HCT116 (cell line): ENCODE measurements at regions not wholly inside any gene's neighbourhood (a gene's known extent, or its start where the extent isn't known, plus 50 kb on each side); places are given as distances from the start of the nearest gene placed in this dataset.

Source experiments
- ATAC-seq: fragments of 200-7000 bp; cut with Tn5 transposase; 2 replicates; pipeline ENCODE4 v1.9.1; 2020; ENCODE audit warnings: mild to moderate bottlenecking, moderate library complexity
- BruUV-seq: library from RNA; stranded (reverse); fragments of 400-500 nt; replicated peaks from 2 replicates; lab custom pipeline; 2021; lab: Mats Ljungman, UMichigan
- CTCF ChIA-PET: fragments of 300-600 bp; sonication (Branson Sonifier 250); formaldehyde crosslinking; loops from one replicate; lab custom pipeline; 2021; ENCODE audit warnings: antibody characterized with exemption; lab: Charles Lee
- POLR2A ChIA-PET: fragments of 300-600, 350-600 bp; sonication (Branson Sonifier 250); formaldehyde crosslinking; loops from one replicate; lab custom pipeline; 2021; ENCODE audit warnings: antibody characterized with exemption; lab: Charles Lee
- RAD21 ChIA-PET, 2 experiments: fragments of 300-600 bp; sonication (Branson Sonifier 250); formaldehyde crosslinking; loops; one replicate each; lab custom pipeline; 2023; ENCODE audit warnings: low total read pairs in 2 of 2; ENCODE audit not compliant: uncharacterized antibody in 2 of 2, unreplicated experiment in 2 of 2, low non-redundant PET in 1 of 2; lab: Charles Lee
- DNase-seq: peaks from one replicate; pipeline ENCODE4 v3.0.0-alpha.2; 2010; ENCODE audit warnings: low read depth, low spot score
- H2AFZ ChIP-seq: fragments of 200-600 bp; shearing (Covaris generic), sonication (generic); 2 replicates; pipeline ENCODE4 v1.6.1; 2017; ENCODE audit warnings: low read depth, mixed run types, mixed read lengths, antibody characterized with exemption, low read length; ENCODE audit not compliant: poor library complexity, severe bottlenecking
- H3K27ac ChIP-seq: 2 replicates; pipeline ENCODE4 v1.5.1; 2012; ENCODE audit warnings: low read depth, low read length
- H3K27me3 ChIP-seq: fragments of 200-600 bp; sonication (generic); 2 replicates; pipeline ENCODE4 v1.6.1; 2016; ENCODE audit warnings: mixed run types, low read length, mixed read lengths; ENCODE audit not compliant: insufficient read depth
- H3K36me3 ChIP-seq, 2 experiments: fragments of 200-500 bp in 1 of 2; fragments of 200-600 bp in 1 of 2; sonication (Bioruptor generic) in 1 of 2; sonication (generic) in 1 of 2; 2 replicates each; pipeline versions ENCODE4 v1.5.1 to v1.6.1; 2014 to 2016; ENCODE audit warnings: low read length in 2 of 2, inconsistent platforms in 1 of 2, mixed read lengths in 1 of 2, mixed run types in 1 of 2; ENCODE audit not compliant: insufficient read depth in 2 of 2, control insufficient read depth in 1 of 2
- H3K4me1 ChIP-seq, 2 experiments: fragments of 200-600 bp in 1 of 2; sonication (generic) in 1 of 2; 2 replicates each; pipeline versions ENCODE4 v1.5.1 to v1.6.1; 2012 to 2017; ENCODE audit warnings: low read length in 2 of 2, inconsistent platforms in 1 of 2, mild to moderate bottlenecking in 1 of 2, mixed read lengths in 1 of 2, mixed run types in 1 of 2, moderate library complexity in 1 of 2; ENCODE audit not compliant: insufficient read depth in 2 of 2, control insufficient read depth in 1 of 2
- H3K4me2 ChIP-seq: fragments of 200-600 bp; sonication (generic); 2 replicates; pipeline ENCODE4 v1.6.1; 2017; ENCODE audit warnings: mixed run types, low read length, mixed read lengths
- H3K4me3 ChIP-seq, 2 experiments: fragments of 200-600 bp in 1 of 2; sonication (generic) in 1 of 2; replicated peaks in 1 of 2; 2 replicates each; pipeline ENCODE4 v1.5.1; 2011 to 2016; ENCODE audit warnings: low read length in 2 of 2, control low read depth in 1 of 2, low read depth in 1 of 2, mild to moderate bottlenecking in 1 of 2, mixed read lengths in 1 of 2, mixed run types in 1 of 2
- H3K79me2 ChIP-seq: fragments of 200-600 bp; sonication (generic); 2 replicates; pipeline ENCODE4 v1.6.1; 2017; ENCODE audit warnings: mild to moderate bottlenecking, mixed run types, low read length, moderate library complexity, mixed read lengths; ENCODE audit not compliant: insufficient read depth
- H3K9ac ChIP-seq: fragments of 200-600 bp; sonication (generic); 2 replicates; pipeline ENCODE4 v1.6.1; 2016; ENCODE audit warnings: low read length, mixed read lengths
- H3K9me2 ChIP-seq: fragments of 200-600 bp; sonication (generic), shearing (Covaris generic); 2 replicates; pipeline ENCODE4 v1.6.1; 2017; ENCODE audit warnings: mixed run types, mild to moderate bottlenecking, moderate library complexity; ENCODE audit not compliant: insufficient read depth
- H3K9me3 ChIP-seq, 2 experiments: fragments of 200-500 bp in 1 of 2; fragments of 200-600 bp in 1 of 2; sonication (Bioruptor generic) in 1 of 2; sonication (generic) in 1 of 2; 2 replicates each; pipeline ENCODE4 v1.6.1; 2014 to 2017; ENCODE audit warnings: low read length in 2 of 2, mixed read lengths in 2 of 2, inconsistent platforms in 1 of 2, low read depth in 1 of 2, mild to moderate bottlenecking in 1 of 2, mixed run types in 1 of 2, moderate library complexity in 1 of 2; ENCODE audit not compliant: control insufficient read depth in 1 of 2, insufficient read depth in 1 of 2
- H4K20me1 ChIP-seq: fragments of 200-600 bp; sonication (generic), shearing (Covaris generic); 2 replicates; pipeline ENCODE4 v1.6.1; 2017; ENCODE audit warnings: mixed run types, mild to moderate bottlenecking, moderate library complexity; ENCODE audit not compliant: insufficient read depth
- ELF1 ChIP-seq: IDR thresholded peaks from 2 replicates; pipeline ENCODE4 v1.6.1; 2012; ENCODE audit warnings: low read depth, borderline replicate concordance
- EZH2 ChIP-seq: fragments of 200-600 bp; sonication (generic); IDR thresholded peaks from 2 replicates; pipeline ENCODE4 v1.6.1; 2017; ENCODE audit warnings: antibody characterized with exemption, mixed run types
- EZH2phosphoT487 ChIP-seq: fragments of 200-600 bp; IDR thresholded peaks from 2 replicates; pipeline ENCODE4 v1.6.1; 2018; ENCODE audit warnings: antibody characterized with exemption, borderline replicate concordance
- JUND ChIP-seq: IDR thresholded peaks from 2 replicates; pipeline ENCODE4 v1.6.1; 2012
- POLR2A ChIP-seq: IDR thresholded peaks from 2 replicates; pipeline ENCODE4 v1.7.0; 2011; ENCODE audit warnings: borderline replicate concordance; ENCODE audit not compliant: insufficient read depth, insufficient read length; ENCODE audit errors: extremely low read depth
- POLR2AphosphoS5 ChIP-seq: IDR thresholded peaks from 2 replicates; pipeline ENCODE4 v1.6.1; 2011; ENCODE audit warnings: mild to moderate bottlenecking, low read depth, low read length, moderate library complexity
- SIN3A ChIP-seq: IDR thresholded peaks from 2 replicates; pipeline ENCODE4 v1.6.1; 2012; ENCODE audit warnings: low read depth
- TCF7L2 ChIP-seq: IDR thresholded peaks from 2 replicates; pipeline ENCODE4 v1.7.0; 2011; ENCODE audit warnings: borderline replicate concordance, inconsistent platforms; ENCODE audit not compliant: insufficient read depth, insufficient read length; ENCODE audit errors: extremely low read depth
- YY1 ChIP-seq: IDR thresholded peaks from 2 replicates; pipeline ENCODE4 v1.6.1; 2011; ENCODE audit warnings: low read length, low read depth, moderate library complexity, mild to moderate bottlenecking; ENCODE audit not compliant: insufficient replicate concordance; ENCODE audit errors: extremely low read depth
- intact Hi-C: fragments of 100-400 bp; cut with micrococcal nuclease; formaldehyde crosslinking; loops from 2 replicates; pipeline ENCODE4 v1.10.0; 2022
- TF ChIP-seq, protein P1 (sequence below): IDR thresholded peaks from 2 replicates; pipeline ENCODE4 v1.6.1; 2012; ENCODE audit warnings: low read depth

DNA sequence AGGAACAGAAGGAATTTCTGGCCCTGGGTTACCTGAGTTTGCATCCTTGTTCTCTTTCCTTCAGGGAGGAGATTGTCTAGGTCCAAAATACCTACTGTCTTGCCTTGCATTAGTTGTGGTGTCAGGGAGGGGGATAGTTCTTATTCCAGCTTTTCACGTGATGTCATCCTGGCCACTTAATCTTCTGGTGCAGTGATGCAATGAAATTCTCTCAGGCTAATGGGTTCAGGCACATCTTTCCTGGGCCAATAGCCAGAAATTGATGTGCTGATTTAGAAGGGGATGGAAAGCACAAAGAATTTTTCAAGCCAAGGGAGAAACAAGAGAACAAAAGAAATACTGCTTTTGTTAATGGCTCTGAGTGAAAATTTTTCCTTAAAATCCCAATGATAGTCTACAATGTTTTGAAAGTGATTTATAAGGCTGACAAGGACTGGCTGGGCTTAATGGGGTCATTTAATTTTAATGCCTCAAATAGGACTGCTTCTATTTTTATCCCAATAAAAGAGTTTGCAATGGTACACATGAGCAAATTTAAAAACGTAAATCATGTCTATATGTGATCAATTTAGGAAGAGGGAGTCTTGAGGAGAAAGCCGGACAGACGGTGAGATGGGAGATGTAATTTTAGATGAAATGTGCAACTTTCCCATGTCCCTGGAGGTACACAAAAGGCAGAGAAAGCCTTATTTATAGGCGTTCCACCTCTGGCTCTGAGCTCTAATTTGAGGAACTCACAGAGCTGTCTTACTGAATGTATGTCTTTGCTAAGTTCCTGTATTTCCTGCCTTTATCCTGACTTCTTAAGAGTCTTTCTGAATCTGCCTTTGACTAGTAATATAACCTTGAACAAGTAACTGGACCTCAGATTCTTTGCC is 89.3 kb upstream of the SV2C start:
- no peaks in the 10 kb centered on the region for H3K9me3 ChIP-seq
- DNase-seq = no peak
- BruUV-seq = no TSS peak
- H3K4me2 ChIP-seq = no peak overlapping the region
- no peaks in the 10 kb centered on the region for H3K36me3 ChIP-seq
- peaks cover 21% of the 10 kb centered on the region for H3K27me3 ChIP-seq
- CTCF ChIA-PET = no interaction called here
- ATAC-seq = no peak
- no peaks in the 10 kb centered on the region for H4K20me1 ChIP-seq
- H2AFZ ChIP-seq = no peak overlapping the region
- no peaks in the 10 kb centered on the region for H3K4me1 ChIP-seq
- H3K79me2 ChIP-seq = no peaks in the 10 kb centered on the region
- POLR2A ChIA-PET = no interaction called here
- no peak overlapping the region for H3K4me3 ChIP-seq
- intact Hi-C loops = no loop called here
- TF ChIP-seq EZH2phosphoT487 (no peak), YY1 (no peak), JUND (no peak), TCF7L2 (no peak), EZH2 (no peak), POLR2AphosphoS5 (no peak), POLR2A (no peak), SIN3A (no peak), ELF1 (no peak)
- TF ChIP-seq, protein P1, sequence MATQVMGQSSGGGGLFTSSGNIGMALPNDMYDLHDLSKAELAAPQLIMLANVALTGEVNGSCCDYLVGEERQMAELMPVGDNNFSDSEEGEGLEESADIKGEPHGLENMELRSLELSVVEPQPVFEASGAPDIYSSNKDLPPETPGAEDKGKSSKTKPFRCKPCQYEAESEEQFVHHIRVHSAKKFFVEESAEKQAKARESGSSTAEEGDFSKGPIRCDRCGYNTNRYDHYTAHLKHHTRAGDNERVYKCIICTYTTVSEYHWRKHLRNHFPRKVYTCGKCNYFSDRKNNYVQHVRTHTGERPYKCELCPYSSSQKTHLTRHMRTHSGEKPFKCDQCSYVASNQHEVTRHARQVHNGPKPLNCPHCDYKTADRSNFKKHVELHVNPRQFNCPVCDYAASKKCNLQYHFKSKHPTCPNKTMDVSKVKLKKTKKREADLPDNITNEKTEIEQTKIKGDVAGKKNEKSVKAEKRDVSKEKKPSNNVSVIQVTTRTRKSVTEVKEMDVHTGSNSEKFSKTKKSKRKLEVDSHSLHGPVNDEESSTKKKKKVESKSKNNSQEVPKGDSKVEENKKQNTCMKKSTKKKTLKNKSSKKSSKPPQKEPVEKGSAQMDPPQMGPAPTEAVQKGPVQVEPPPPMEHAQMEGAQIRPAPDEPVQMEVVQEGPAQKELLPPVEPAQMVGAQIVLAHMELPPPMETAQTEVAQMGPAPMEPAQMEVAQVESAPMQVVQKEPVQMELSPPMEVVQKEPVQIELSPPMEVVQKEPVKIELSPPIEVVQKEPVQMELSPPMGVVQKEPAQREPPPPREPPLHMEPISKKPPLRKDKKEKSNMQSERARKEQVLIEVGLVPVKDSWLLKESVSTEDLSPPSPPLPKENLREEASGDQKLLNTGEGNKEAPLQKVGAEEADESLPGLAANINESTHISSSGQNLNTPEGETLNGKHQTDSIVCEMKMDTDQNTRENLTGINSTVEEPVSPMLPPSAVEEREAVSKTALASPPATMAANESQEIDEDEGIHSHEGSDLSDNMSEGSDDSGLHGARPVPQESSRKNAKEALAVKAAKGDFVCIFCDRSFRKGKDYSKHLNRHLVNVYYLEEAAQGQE = no peak
- H3K27ac ChIP-seq = no peak overlapping the region
- no peak overlapping the region for H3K9ac ChIP-seq
- RAD21 ChIA-PET = no interaction called here
- H3K9me2 ChIP-seq = no peaks in the 10 kb centered on the region
